HEK293T (cell line): ENCODE measurements at regions not wholly inside any gene's neighbourhood (a gene's known extent, or its start where the extent isn't known, plus 50 kb on each side); places are given as distances from the start of the nearest gene placed in this dataset.

Source experiments
- ELF4 ChIP-seq: fragments of 450-650 bp; IDR thresholded peaks from 2 replicates; pipeline ENCODE4 v1.6.1; 2017; ENCODE audit warnings: antibody characterized with exemption
- FOXA1 ChIP-seq: fragments of 450-650 bp; IDR thresholded peaks from 2 replicates; pipeline ENCODE4 v1.6.1; 2016; ENCODE audit warnings: mild to moderate bottlenecking
- FOXM1 ChIP-seq: fragments of 450-650 bp; IDR thresholded peaks from 2 replicates; pipeline ENCODE4 v1.6.1; 2017; ENCODE audit warnings: mild to moderate bottlenecking, borderline replicate concordance
- TARDBP ChIP-seq: fragments of 450-650 bp; IDR thresholded peaks from 2 replicates; pipeline ENCODE4 v1.6.1; 2016

GRCh38 chr3:168894214-168894613 is 769.3 kb downstream of the MECOM start:
- TF ChIP-seq FOXM1, result no peak
- no peak for TF ChIP-seq ELF4
- no peak for TF ChIP-seq TARDBP
- no peak for TF ChIP-seq FOXA1
